ENCODE measurements at regions not wholly inside any gene's neighbourhood (a gene's known extent, or its start where the extent isn't known, plus 50 kb on each side); places are given as distances from the start of the nearest gene placed in this dataset.

DNA sequence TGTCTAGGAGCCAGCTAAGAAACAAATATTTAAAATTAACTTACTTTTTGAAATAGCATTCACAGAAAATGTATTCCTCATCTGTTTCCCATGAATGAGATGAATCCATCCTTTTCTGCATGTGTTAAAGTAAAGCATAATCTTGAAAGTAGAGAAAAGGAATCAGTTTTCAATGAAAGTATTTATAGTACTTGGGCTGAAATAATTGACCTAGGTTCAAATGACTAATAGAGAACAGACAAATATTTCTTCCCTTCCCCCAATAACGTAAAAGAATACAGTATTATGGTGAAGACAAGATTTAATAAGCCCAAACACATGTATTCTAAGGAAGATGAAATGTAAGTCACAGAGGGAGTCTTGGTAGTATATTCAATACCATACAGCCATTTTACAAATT, 403.5 kb downstream of the ZNF608 start:
- no peak for DNase-seq
- Histone ChIP-seq H3K36me3 (replicated peaks in 1 of 2; ENCODE audit: control insufficient read depth in 1 of 2, insufficient read depth in 2 of 2, low read length in 1 of 2) (no peaks in the 10 kb centered on the region), H3K27me3 (ENCODE audit: insufficient read depth) (no peaks in the 10 kb centered on the region), H3K9me2 (no peaks in the 10 kb centered on the region), H3K9ac (no peak overlapping the region), H3K27ac (ENCODE audit: low read depth in 2 of 2, low read length in 1 of 2) (peak overlapping the region in 1 of 2 experiments; percentile 12; a peak in 1 of 4 replicates), H3K4me2 (no peak overlapping the region), H3K79me2 (ENCODE audit: insufficient read depth) (no peaks in the 10 kb centered on the region), H2AFZ (ENCODE audit: low read depth) (no peak overlapping the region), H3K9me3 (no peaks in the 10 kb centered on the region), H3K4me1 (ENCODE audit: control insufficient read depth in 1 of 2, insufficient read depth in 2 of 2, low read depth in 1 of 2, low read length in 1 of 2) (peaks cover 0 to 15% of the 10 kb centered on the region in 2 experiments; a peak in 2 of 4 replicates), H3K4me3 (ENCODE audit: low read depth in 2 of 2, low read length in 1 of 2) (no peak overlapping the region), H3F3A (replicated peaks; ENCODE audit: insufficient read depth) (no peaks in the 10 kb centered on the region), H4K20me1 (ENCODE audit: insufficient read depth) (no peaks in the 10 kb centered on the region)
- ChIA-PET POLR2A (no interaction called here), CTCF (no interaction called here)
- 14% methylated on average over 1 of the region's 1 CpG for WGBS (ENCODE audit: low lambda C conversion rate)
- TF ChIP-seq ELF1 (IDR thresholded peaks at IDR 0.05) (no peak), SMC3 (IDR thresholded peaks at IDR 0.05; ENCODE audit: low read depth, low read length) (no peak), NRF1 (IDR thresholded peaks at IDR 0.05; ENCODE audit: low read depth, low read length) (no peak), TAF1 (IDR thresholded peaks at IDR 0.05; ENCODE audit: borderline replicate concordance, low read depth, low read length) (no peak), JUND (IDR thresholded peaks at IDR 0.05) (no peak), MEF2A (IDR thresholded peaks at IDR 0.05; ENCODE audit: borderline replicate concordance, low read depth) (no peak), TEAD4 (IDR thresholded peaks at IDR 0.05; ENCODE audit: borderline replicate concordance, insufficient read depth) (no peak)
- TF ChIP-seq, protein P1, sequence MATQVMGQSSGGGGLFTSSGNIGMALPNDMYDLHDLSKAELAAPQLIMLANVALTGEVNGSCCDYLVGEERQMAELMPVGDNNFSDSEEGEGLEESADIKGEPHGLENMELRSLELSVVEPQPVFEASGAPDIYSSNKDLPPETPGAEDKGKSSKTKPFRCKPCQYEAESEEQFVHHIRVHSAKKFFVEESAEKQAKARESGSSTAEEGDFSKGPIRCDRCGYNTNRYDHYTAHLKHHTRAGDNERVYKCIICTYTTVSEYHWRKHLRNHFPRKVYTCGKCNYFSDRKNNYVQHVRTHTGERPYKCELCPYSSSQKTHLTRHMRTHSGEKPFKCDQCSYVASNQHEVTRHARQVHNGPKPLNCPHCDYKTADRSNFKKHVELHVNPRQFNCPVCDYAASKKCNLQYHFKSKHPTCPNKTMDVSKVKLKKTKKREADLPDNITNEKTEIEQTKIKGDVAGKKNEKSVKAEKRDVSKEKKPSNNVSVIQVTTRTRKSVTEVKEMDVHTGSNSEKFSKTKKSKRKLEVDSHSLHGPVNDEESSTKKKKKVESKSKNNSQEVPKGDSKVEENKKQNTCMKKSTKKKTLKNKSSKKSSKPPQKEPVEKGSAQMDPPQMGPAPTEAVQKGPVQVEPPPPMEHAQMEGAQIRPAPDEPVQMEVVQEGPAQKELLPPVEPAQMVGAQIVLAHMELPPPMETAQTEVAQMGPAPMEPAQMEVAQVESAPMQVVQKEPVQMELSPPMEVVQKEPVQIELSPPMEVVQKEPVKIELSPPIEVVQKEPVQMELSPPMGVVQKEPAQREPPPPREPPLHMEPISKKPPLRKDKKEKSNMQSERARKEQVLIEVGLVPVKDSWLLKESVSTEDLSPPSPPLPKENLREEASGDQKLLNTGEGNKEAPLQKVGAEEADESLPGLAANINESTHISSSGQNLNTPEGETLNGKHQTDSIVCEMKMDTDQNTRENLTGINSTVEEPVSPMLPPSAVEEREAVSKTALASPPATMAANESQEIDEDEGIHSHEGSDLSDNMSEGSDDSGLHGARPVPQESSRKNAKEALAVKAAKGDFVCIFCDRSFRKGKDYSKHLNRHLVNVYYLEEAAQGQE (IDR thresholded peaks at IDR 0.05; ENCODE audit: low read depth, low read length) = no peak
- TF ChIP-seq, protein P2, sequence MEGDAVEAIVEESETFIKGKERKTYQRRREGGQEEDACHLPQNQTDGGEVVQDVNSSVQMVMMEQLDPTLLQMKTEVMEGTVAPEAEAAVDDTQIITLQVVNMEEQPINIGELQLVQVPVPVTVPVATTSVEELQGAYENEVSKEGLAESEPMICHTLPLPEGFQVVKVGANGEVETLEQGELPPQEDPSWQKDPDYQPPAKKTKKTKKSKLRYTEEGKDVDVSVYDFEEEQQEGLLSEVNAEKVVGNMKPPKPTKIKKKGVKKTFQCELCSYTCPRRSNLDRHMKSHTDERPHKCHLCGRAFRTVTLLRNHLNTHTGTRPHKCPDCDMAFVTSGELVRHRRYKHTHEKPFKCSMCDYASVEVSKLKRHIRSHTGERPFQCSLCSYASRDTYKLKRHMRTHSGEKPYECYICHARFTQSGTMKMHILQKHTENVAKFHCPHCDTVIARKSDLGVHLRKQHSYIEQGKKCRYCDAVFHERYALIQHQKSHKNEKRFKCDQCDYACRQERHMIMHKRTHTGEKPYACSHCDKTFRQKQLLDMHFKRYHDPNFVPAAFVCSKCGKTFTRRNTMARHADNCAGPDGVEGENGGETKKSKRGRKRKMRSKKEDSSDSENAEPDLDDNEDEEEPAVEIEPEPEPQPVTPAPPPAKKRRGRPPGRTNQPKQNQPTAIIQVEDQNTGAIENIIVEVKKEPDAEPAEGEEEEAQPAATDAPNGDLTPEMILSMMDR (IDR thresholded peaks at IDR 0.05) = no peak

DNA sequence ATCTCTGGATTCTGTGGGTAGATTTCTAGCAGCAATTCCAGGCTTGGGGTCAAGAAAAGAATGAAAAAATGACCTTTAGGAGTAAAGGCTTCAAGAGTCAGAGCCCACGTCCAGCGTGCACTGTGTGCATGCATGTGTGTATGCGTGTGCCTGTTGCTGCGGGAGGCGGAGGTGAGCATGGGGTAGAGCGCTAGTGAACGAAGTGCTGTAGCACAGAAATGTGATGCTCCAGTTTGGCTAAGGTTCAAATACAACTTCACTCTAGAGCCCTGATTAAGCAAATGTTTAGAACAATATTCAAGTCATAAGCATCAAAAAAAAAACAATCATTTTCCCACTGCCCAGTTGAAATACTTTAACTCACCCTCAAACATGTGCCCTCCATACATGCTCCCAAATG, 403.9 kb downstream of the ZNF608 start:
- ChIA-PET POLR2A (no interaction called here), CTCF (no interaction called here)
- no peak overlapping the region for H3K9ac ChIP-seq
- H3K9me3 ChIP-seq = no peaks in the 10 kb centered on the region
- H2AFZ ChIP-seq (ENCODE audit: low read depth) = no peak overlapping the region
- TF ChIP-seq MEF2A (IDR thresholded peaks at IDR 0.05; ENCODE audit: borderline replicate concordance, low read depth) (no peak), FOXJ3 (CRISPR knock-in tag; IDR thresholded peaks at IDR 0.05) (no peak), RXRA (IDR thresholded peaks at IDR 0.05; ENCODE audit: borderline replicate concordance, low read depth) (no peak), ELF1 (IDR thresholded peaks at IDR 0.05) (no peak), TEAD4 (IDR thresholded peaks at IDR 0.05; ENCODE audit: borderline replicate concordance, insufficient read depth) (no peak)
- TF ChIP-seq, protein P3, sequence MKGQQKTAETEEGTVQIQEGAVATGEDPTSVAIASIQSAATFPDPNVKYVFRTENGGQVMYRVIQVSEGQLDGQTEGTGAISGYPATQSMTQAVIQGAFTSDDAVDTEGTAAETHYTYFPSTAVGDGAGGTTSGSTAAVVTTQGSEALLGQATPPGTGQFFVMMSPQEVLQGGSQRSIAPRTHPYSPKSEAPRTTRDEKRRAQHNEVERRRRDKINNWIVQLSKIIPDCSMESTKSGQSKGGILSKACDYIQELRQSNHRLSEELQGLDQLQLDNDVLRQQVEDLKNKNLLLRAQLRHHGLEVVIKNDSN (IDR thresholded peaks at IDR 0.05; ENCODE audit: borderline replicate concordance, low read depth) = no peak
- TF ChIP-seq, protein P4, sequence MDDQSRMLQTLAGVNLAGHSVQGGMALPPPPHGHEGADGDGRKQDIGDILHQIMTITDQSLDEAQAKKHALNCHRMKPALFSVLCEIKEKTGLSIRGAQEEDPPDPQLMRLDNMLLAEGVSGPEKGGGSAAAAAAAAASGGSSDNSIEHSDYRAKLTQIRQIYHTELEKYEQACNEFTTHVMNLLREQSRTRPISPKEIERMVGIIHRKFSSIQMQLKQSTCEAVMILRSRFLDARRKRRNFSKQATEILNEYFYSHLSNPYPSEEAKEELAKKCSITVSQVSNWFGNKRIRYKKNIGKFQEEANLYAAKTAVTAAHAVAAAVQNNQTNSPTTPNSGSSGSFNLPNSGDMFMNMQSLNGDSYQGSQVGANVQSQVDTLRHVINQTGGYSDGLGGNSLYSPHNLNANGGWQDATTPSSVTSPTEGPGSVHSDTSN (IDR thresholded peaks at IDR 0.05) = no peak
- no peak for DNase-seq
- no peaks in the 10 kb centered on the region for H3K9me2 ChIP-seq
- WGBS (ENCODE audit: low lambda C conversion rate) = 91% methylated on average over 7 of the region's 7 CpGs
- H3K4me2 ChIP-seq = no peak overlapping the region
- H4K20me1 ChIP-seq (ENCODE audit: insufficient read depth) = no peaks in the 10 kb centered on the region
- H3K27ac ChIP-seq (ENCODE audit: low read depth in 2 of 2, low read length in 1 of 2) = peak overlapping the region in 1 of 2 experiments; percentile 43; a peak in 1 of 4 replicates
- H3K4me1 ChIP-seq (ENCODE audit: control insufficient read depth in 1 of 2, insufficient read depth in 2 of 2, low read depth in 1 of 2, low read length in 1 of 2) = peaks cover 0 to 15% of the 10 kb centered on the region in 2 experiments; a peak in 2 of 4 replicates
- no peaks in the 10 kb centered on the region for H3K36me3 ChIP-seq (replicated peaks in 1 of 2; ENCODE audit: control insufficient read depth in 1 of 2, insufficient read depth in 2 of 2, low read length in 1 of 2)
- no peaks in the 10 kb centered on the region for H3K79me2 ChIP-seq (ENCODE audit: insufficient read depth)
- no peak overlapping the region for H3K4me3 ChIP-seq (ENCODE audit: low read depth in 2 of 2, low read length in 1 of 2)
- H3F3A ChIP-seq (replicated peaks; ENCODE audit: insufficient read depth) = no peaks in the 10 kb centered on the region
- H3K27me3 ChIP-seq (ENCODE audit: insufficient read depth) = no peaks in the 10 kb centered on the region

All from SK-N-SH (cell line).